Upper lobe of right lung (tissue), 1 donor: ENCODE measurements at regions not wholly inside any gene's neighbourhood (a gene's known extent, or its start where the extent isn't known, plus 50 kb on each side); places are given as distances from the start of the nearest gene placed in this dataset.

Experiments
- ATAC-seq: fragments of 200-7000 bp; cut with Tn5 transposase; one replicate; pipeline ENCODE4 v1.9.1; 2020; ENCODE audit warnings: mild to moderate bottlenecking, moderate library complexity
- DNase-seq: peaks from one replicate; pipeline ENCODE4 v3.0.0-alpha.2; 2020
- H3K27ac ChIP-seq: fragments of 200-600 bp; one replicate; pipeline ENCODE4 v1.8.0; 2022
- H3K27me3 ChIP-seq: fragments of 200-600 bp; one replicate; pipeline ENCODE4 v1.8.0; 2022; ENCODE audit warnings: mild to moderate bottlenecking
- H3K36me3 ChIP-seq: fragments of 200-600 bp; one replicate; pipeline ENCODE4 v1.8.0; 2022
- H3K4me1 ChIP-seq: fragments of 200-600 bp; one replicate; pipeline ENCODE4 v1.8.0; 2022
- H3K4me3 ChIP-seq: fragments of 200-600 bp; one replicate; pipeline ENCODE4 v1.8.0; 2022; ENCODE audit warnings: mild to moderate bottlenecking
- H3K9me3 ChIP-seq: fragments of 200-600 bp; one replicate; pipeline ENCODE4 v1.8.0; 2022
- CTCF ChIP-seq: fragments of 200-600 bp; IDR thresholded peaks from one replicate; pipeline ENCODE4 v1.8.0; 2022; ENCODE audit warnings: antibody characterized with exemption
- intact Hi-C: fragments of 100-400 bp; cut with DNase I; formaldehyde crosslinking; loops from one replicate; pipeline ENCODE4 v1.11.0; 2022
- donor health status: DM: no; HTN: yes; CAD: no; lungs with severe emphysema.

GRCh38 chr5:68352166-68352565 lies 136.6 kb downstream of the PIK3R1 start:
- Histone ChIP-seq H3K27ac (no peak overlapping the region), H3K36me3 (no peaks in the 10 kb centered on the region), H3K4me1 (no peaks in the 10 kb centered on the region), H3K9me3 (no peaks in the 10 kb centered on the region), H3K27me3 (no peaks in the 10 kb centered on the region), H3K4me3 (no peak overlapping the region)
- ATAC-seq: no peak
- no peak for TF ChIP-seq CTCF
- DNase-seq: no peak
- intact Hi-C loops: no loop called here

- no peak for DNase-seq
- Histone ChIP-seq H3K27ac (no peak overlapping the region), H3K9me3 (no peaks in the 10 kb centered on the region), H3K4me3 (no peak overlapping the region), H3K27me3 (no peaks in the 10 kb centered on the region), H3K4me1 (no peaks in the 10 kb centered on the region), H3K36me3 (no peaks in the 10 kb centered on the region)
- intact Hi-C loops: no loop called here
- TF ChIP-seq CTCF: no peak
- ATAC-seq: no peak
These were observed 138.0 kb downstream of the PIK3R1 start for GRCh38 chr5:68353605-68354004.

GRCh38 chr5:68354315-68354714 lies 138.8 kb downstream of the PIK3R1 start:
- H3K27ac ChIP-seq: no peak overlapping the region
- H3K27me3 ChIP-seq: no peaks in the 10 kb centered on the region
- H3K36me3 ChIP-seq: no peaks in the 10 kb centered on the region
- H3K4me3 ChIP-seq: no peak overlapping the region
- H3K9me3 ChIP-seq: no peaks in the 10 kb centered on the region
- intact Hi-C loops: no loop called here
- H3K4me1 ChIP-seq: no peaks in the 10 kb centered on the region
- TF ChIP-seq CTCF: no peak
- DNase-seq (no peak), ATAC-seq (no peak)

- Histone ChIP-seq H3K27me3 (no peaks in the 10 kb centered on the region), H3K4me3 (no peak overlapping the region), H3K36me3 (no peaks in the 10 kb centered on the region), H3K4me1 (no peaks in the 10 kb centered on the region), H3K27ac (no peak overlapping the region), H3K9me3 (no peaks in the 10 kb centered on the region)
- DNase-seq (no peak), ATAC-seq (no peak)
- intact Hi-C loops: no loop called here
- no peak for TF ChIP-seq CTCF
These were observed 140.7 kb downstream of the PIK3R1 start for GRCh38 chr5:68356216-68356615.

GRCh38 chr5:68356623-68357022 lies 141.1 kb downstream of the PIK3R1 start:
- Histone ChIP-seq H3K9me3 (no peaks in the 10 kb centered on the region), H3K36me3 (no peaks in the 10 kb centered on the region), H3K4me1 (no peaks in the 10 kb centered on the region), H3K27me3 (no peaks in the 10 kb centered on the region), H3K27ac (no peak overlapping the region), H3K4me3 (no peak overlapping the region)
- no peak for DNase-seq
- ATAC-seq: no peak
- intact Hi-C loops: no loop called here
- TF ChIP-seq CTCF: no peak

- no peak for DNase-seq
- no peaks in the 10 kb centered on the region for H3K4me1 ChIP-seq
- no peak overlapping the region for H3K4me3 ChIP-seq
- no peak for ATAC-seq
- no peak for TF ChIP-seq CTCF
- no peaks in the 10 kb centered on the region for H3K36me3 ChIP-seq
- intact Hi-C loops: no loop called here
- H3K27me3 ChIP-seq: no peaks in the 10 kb centered on the region
- H3K9me3 ChIP-seq: no peaks in the 10 kb centered on the region
- H3K27ac ChIP-seq: no peak overlapping the region
These were observed 144.1 kb downstream of the PIK3R1 start for GRCh38 chr5:68359699-68360098.
